ENCODE measurements at regions not wholly inside any gene's neighbourhood (a gene's known extent, or its start where the extent isn't known, plus 50 kb on each side); places are given as distances from the start of the nearest gene placed in this dataset.

GRCh38 chr5:166050531-166050930 is 2240.9 kb upstream of the WWC1 start:
- TF ChIP-seq CTCF (IDR thresholded peaks at IDR 0.05): no peak
- no peaks in the 10 kb centered on the region for H3K27me3 ChIP-seq
- no peak for DNase-seq
- H3K27ac ChIP-seq: no peak overlapping the region
- H3K4me1 ChIP-seq: no peaks in the 10 kb centered on the region
- no peak overlapping the region for H3K4me3 ChIP-seq
- intact Hi-C loops (cut with DNase I; ENCODE audit: low total_unique reads): no loop called here
- H3K9me3 ChIP-seq: no peaks in the 10 kb centered on the region
- no peaks in the 10 kb centered on the region for H3K36me3 ChIP-seq

- no peak overlapping the region for H3K4me3 ChIP-seq
Measured at GRCh38 chr5:166058660-166059059, 2232.8 kb upstream of the WWC1 start.

GRCh38 chr5:166062094-166062493 is 2229.4 kb upstream of the WWC1 start:
- no peaks in the 10 kb centered on the region for H3K36me3 ChIP-seq
- intact Hi-C loops (cut with DNase I; ENCODE audit: low total_unique reads): no loop called here
- DNase-seq: no peak
- H3K27ac ChIP-seq: no peak overlapping the region
- no peaks in the 10 kb centered on the region for H3K9me3 ChIP-seq
- TF ChIP-seq CTCF (IDR thresholded peaks at IDR 0.05): no peak
- H3K4me3 ChIP-seq: no peak overlapping the region
- H3K4me1 ChIP-seq: no peaks in the 10 kb centered on the region
- no peaks in the 10 kb centered on the region for H3K27me3 ChIP-seq

More at GRCh38 chr5:166058660-166059059, 2232.8 kb upstream of the WWC1 start:
- Histone ChIP-seq H3K9me3 (no peaks in the 10 kb centered on the region), H3K4me1 (no peaks in the 10 kb centered on the region), H3K36me3 (no peaks in the 10 kb centered on the region), H3K27ac (no peak overlapping the region), H3K27me3 (no peaks in the 10 kb centered on the region)
- intact Hi-C loops (cut with DNase I; ENCODE audit: low total_unique reads): no loop called here
- TF ChIP-seq CTCF (IDR thresholded peaks at IDR 0.05): no peak
- no peak for DNase-seq

- H3K4me1 ChIP-seq: no peaks in the 10 kb centered on the region
- no peak for DNase-seq
- no peak overlapping the region for H3K4me3 ChIP-seq
- TF ChIP-seq CTCF (IDR thresholded peaks at IDR 0.05): no peak
- H3K9me3 ChIP-seq: no peaks in the 10 kb centered on the region
- no peaks in the 10 kb centered on the region for H3K27me3 ChIP-seq
- H3K36me3 ChIP-seq: no peaks in the 10 kb centered on the region
- intact Hi-C loops (cut with DNase I; ENCODE audit: low total_unique reads): no loop called here
- no peak overlapping the region for H3K27ac ChIP-seq
Measured at GRCh38 chr5:166062719-166063118, 2228.7 kb upstream of the WWC1 start.

- no peak overlapping the region for H3K4me3 ChIP-seq
- no peak for TF ChIP-seq CTCF (IDR thresholded peaks at IDR 0.05)
- no peaks in the 10 kb centered on the region for H3K4me1 ChIP-seq
- H3K9me3 ChIP-seq: no peaks in the 10 kb centered on the region
- H3K27ac ChIP-seq: no peak overlapping the region
- no peaks in the 10 kb centered on the region for H3K27me3 ChIP-seq
- intact Hi-C loops (cut with DNase I; ENCODE audit: low total_unique reads): no loop called here
- no peak for DNase-seq
- H3K36me3 ChIP-seq: no peaks in the 10 kb centered on the region
Measured at GRCh38 chr5:166063261-166063660, 2228.2 kb upstream of the WWC1 start.

Data from tibial artery (tissue), 4 donors.